Bronchial epithelial cell (primary cell): ENCODE measurements at regions not wholly inside any gene's neighbourhood (a gene's known extent, or its start where the extent isn't known, plus 50 kb on each side); places are given as distances from the start of the nearest gene placed in this dataset.

ENCODE experiments used
- DNase-seq: peaks from one replicate; pipeline ENCODE4 v3.0.0-alpha.2; 2010; ENCODE audit warnings: low read depth
- FAIRE-seq: peaks from 2 replicates; lab custom pipeline; 2011; peaks lifted over from hg19 to GRCh38; lab: Jason Lieb, UNC
- H3K27me3 ChIP-seq: 2 replicates; pipeline ENCODE4 v1.5.1; 2011; ENCODE audit warnings: low read length; ENCODE audit not compliant: control insufficient read depth, insufficient read depth
- H3K36me3 ChIP-seq: 2 replicates; pipeline ENCODE4 v1.5.1; 2011; ENCODE audit warnings: low read length; ENCODE audit not compliant: control insufficient read depth, insufficient read depth
- H3K4me3 ChIP-seq: 2 replicates; pipeline ENCODE4 v1.5.1; 2011; ENCODE audit warnings: mild to moderate bottlenecking, low read depth, low read length, control low read depth
- CTCF ChIP-seq: IDR thresholded peaks from 2 replicates; pipeline ENCODE4 v1.5.1; 2011; ENCODE audit warnings: mild to moderate bottlenecking, moderate library complexity, low read length, control low read depth, inconsistent platforms; ENCODE audit not compliant: insufficient read depth, severe bottlenecking

GRCh38 chr1:106907795-106908194 lies 148.7 kb upstream of the PRMT6 start:
- no peak overlapping the region for H3K4me3 ChIP-seq
- no peak for DNase-seq
- no peaks in the 10 kb centered on the region for H3K27me3 ChIP-seq
- no peaks in the 10 kb centered on the region for H3K36me3 ChIP-seq
- no peak for FAIRE-seq
- TF ChIP-seq CTCF = no peak

GRCh38 chr1:106908689-106909088 lies 147.8 kb upstream of the PRMT6 start:
- H3K4me3 ChIP-seq = no peak overlapping the region
- H3K36me3 ChIP-seq = no peaks in the 10 kb centered on the region
- no peaks in the 10 kb centered on the region for H3K27me3 ChIP-seq
- no peak for TF ChIP-seq CTCF
- FAIRE-seq (no peak), DNase-seq (no peak)

GRCh38 chr1:106910798-106911197 lies 145.7 kb upstream of the PRMT6 start:
- FAIRE-seq (peak; percentile 83), DNase-seq (peak; percentile 75)
- Histone ChIP-seq H3K4me3 (no peak overlapping the region), H3K27me3 (no peaks in the 10 kb centered on the region), H3K36me3 (no peaks in the 10 kb centered on the region)
- no peak for TF ChIP-seq CTCF

- Histone ChIP-seq H3K4me3 (no peak overlapping the region), H3K36me3 (no peaks in the 10 kb centered on the region), H3K27me3 (no peaks in the 10 kb centered on the region)
- no peak for TF ChIP-seq CTCF
- FAIRE-seq = no peak
- peak; percentile 23 for DNase-seq
These were observed 144.3 kb upstream of the PRMT6 start for GRCh38 chr1:106912131-106912530.

GRCh38 chr1:106921186-106921585 lies 135.3 kb upstream of the PRMT6 start:
- Histone ChIP-seq H3K4me3 (no peak overlapping the region), H3K36me3 (no peaks in the 10 kb centered on the region), H3K27me3 (no peaks in the 10 kb centered on the region)
- TF ChIP-seq CTCF = no peak
- DNase-seq = peak; percentile 23
- FAIRE-seq = no peak

- FAIRE-seq (no peak), DNase-seq (peak; percentile 35)
- H3K36me3 ChIP-seq = no peaks in the 10 kb centered on the region
- no peaks in the 10 kb centered on the region for H3K27me3 ChIP-seq
- no peak for TF ChIP-seq CTCF
- H3K4me3 ChIP-seq = no peak overlapping the region
These were observed 132.1 kb upstream of the PRMT6 start for GRCh38 chr1:106924360-106924759.
